Aorta (tissue), 5 donors: ENCODE measurements at regions not wholly inside any gene's neighbourhood (a gene's known extent, or its start where the extent isn't known, plus 50 kb on each side); places are given as distances from the start of the nearest gene placed in this dataset.

Experiments
- ATAC-seq: fragments of 200-7000 bp; cut with Tn5 transposase; one replicate; pipeline ENCODE4 v1.9.1; 2022; ENCODE audit warnings: moderate library complexity; ENCODE audit not compliant: low FRiP score
- DNase-seq, 2 donors: peaks; one replicate each; pipeline ENCODE4 v3.0.0-alpha.2; 2020
- H3K27ac ChIP-seq, 2 donors: one replicate each; pipeline ENCODE4 v1.5.1; 2013; ENCODE audit warnings: low read length in 2 of 2, mild to moderate bottlenecking in 2 of 2, moderate library complexity in 2 of 2, control low read depth in 1 of 2, inconsistent platforms in 1 of 2, low read depth in 1 of 2
- H3K27me3 ChIP-seq, 2 donors: one replicate each; pipeline ENCODE4 v1.6.1; 2013; ENCODE audit warnings: control low read depth in 1 of 2, low read length in 1 of 2, mild to moderate bottlenecking in 1 of 2, moderate library complexity in 1 of 2; ENCODE audit not compliant: insufficient read depth in 2 of 2, control insufficient read depth in 1 of 2
- H3K36me3 ChIP-seq, 2 donors: one replicate each; pipeline ENCODE4 v1.6.1; 2013; ENCODE audit warnings: control low read depth in 1 of 2, low read length in 1 of 2, mild to moderate bottlenecking in 1 of 2; ENCODE audit not compliant: insufficient read depth in 2 of 2, control insufficient read depth in 1 of 2
- H3K4me1 ChIP-seq, 2 donors: one replicate each; pipeline ENCODE4 v1.6.1; 2013; ENCODE audit warnings: low read length in 2 of 2, control low read depth in 1 of 2, mild to moderate bottlenecking in 1 of 2, moderate library complexity in 1 of 2; ENCODE audit not compliant: insufficient read depth in 2 of 2, control insufficient read depth in 1 of 2
- H3K4me3 ChIP-seq, 2 donors: one replicate each; pipeline ENCODE4 v1.5.1; 2013; ENCODE audit warnings: low read length in 2 of 2, control low read depth in 1 of 2, mild to moderate bottlenecking in 1 of 2
- H3K9me3 ChIP-seq: one replicate; pipeline ENCODE4 v1.6.1; 2013; ENCODE audit warnings: mild to moderate bottlenecking, low read length; ENCODE audit not compliant: control insufficient read depth
- WGBS, 2 donors: extraction: QIAGEN DNeasy Blood & Tissue Kit; methylation state at CpG; one replicate each; pipeline ENCODE4 v1.1.7; 2013; 5-methylcytosine and 5-hydroxymethylcytosine counted together
- intact Hi-C, 2 donors: fragments of 100-400 bp; cut with DNase I; formaldehyde crosslinking; loops; one replicate each; pipeline versions ENCODE4 v1.14.2 to v1.15.0; 2022
- donor health status: healthy with polysubstance abuse.
- donor health status: Bipolar disorder and iron deficiency.
- donor health status: DM: no; HTN: no; CAD: no.
- donor health status: DM: no; HTN: no; CAD: no.
- donor health status: DM: yes; HTN: yes; CAD: no.

- no peak for ATAC-seq
- WGBS, 2 donors, result 72 to 77% methylated on average over 4 of the region's 4 CpGs
- intact Hi-C loops, result loop anchor here in 1 of 2 donors (5.0 kb wide), 1 partner anchor 48 kb away; no protein-coding TSS in a partner anchor
- DNase-seq, result no peak
- Histone ChIP-seq H3K36me3 (no peaks in the 10 kb centered on the region), H3K4me1 (no peaks in the 10 kb centered on the region), H3K9me3 (no peaks in the 10 kb centered on the region), H3K4me3 (no peak overlapping the region), H3K27ac (no peak overlapping the region), H3K27me3 (no peaks in the 10 kb centered on the region)
Measured at GRCh38 chr11:109364851-109365250, 57.1 kb upstream of the C11orf87 start.

GRCh38 chr11:109371444-109372176 is 50.4 kb upstream of the C11orf87 start:
- ATAC-seq, result no peak
- WGBS, 2 donors, result 60 to 67% methylated on average over 2 of the region's 2 CpGs
- Histone ChIP-seq H3K27me3 (no peaks in the 10 kb centered on the region), H3K9me3 (no peaks in the 10 kb centered on the region), H3K4me3 (no peak overlapping the region), H3K27ac (no peak overlapping the region), H3K4me1 (no peaks in the 10 kb centered on the region), H3K36me3 (no peaks in the 10 kb centered on the region)
- intact Hi-C loops, result no loop called here
- no peak for DNase-seq
